ENCODE measurements at regions not wholly inside any gene's neighbourhood (a gene's known extent, or its start where the extent isn't known, plus 50 kb on each side); places are given as distances from the start of the nearest gene placed in this dataset.

- CTCF ChIA-PET: no interaction called here
- Mint-ChIP-seq H3K36me3 (ENCODE audit: low read depth) (no peaks in the 10 kb centered on the region), H3K27me3 (ENCODE audit: low read depth) (peaks cover 3% of the 10 kb centered on the region), H3K27ac (no peak overlapping the region), H3K4me1 (ENCODE audit: low read depth) (no peaks in the 10 kb centered on the region), H3K4me3 (no peak overlapping the region), H3K9me3 (peaks cover 3% of the 10 kb centered on the region)
- DNase-seq: no peak
- intact Hi-C loops (cut with micrococcal nuclease): no loop called here
Observed at GRCh38 chr20:11852189-11852588, 65.5 kb upstream of the BTBD3 start.

- no peak for DNase-seq
- H3K27me3 Mint-ChIP-seq (ENCODE audit: low read depth): peaks cover 3% of the 10 kb centered on the region
- H3K4me3 Mint-ChIP-seq: no peak overlapping the region
- H3K4me1 Mint-ChIP-seq (ENCODE audit: low read depth): no peaks in the 10 kb centered on the region
- H3K27ac Mint-ChIP-seq: no peak overlapping the region
- H3K36me3 Mint-ChIP-seq (ENCODE audit: low read depth): no peaks in the 10 kb centered on the region
- intact Hi-C loops (cut with micrococcal nuclease): no loop called here
- peaks cover 3% of the 10 kb centered on the region for H3K9me3 Mint-ChIP-seq
- CTCF ChIA-PET: no interaction called here
Observed at GRCh38 chr20:11852811-11853210, 64.9 kb upstream of the BTBD3 start.

- no peak overlapping the region for H3K4me3 Mint-ChIP-seq
- H3K27ac Mint-ChIP-seq: no peak overlapping the region
- no peaks in the 10 kb centered on the region for H3K36me3 Mint-ChIP-seq (ENCODE audit: low read depth)
- no peak for DNase-seq
- H3K9me3 Mint-ChIP-seq: peaks cover 3% of the 10 kb centered on the region
- H3K27me3 Mint-ChIP-seq (ENCODE audit: low read depth): peaks cover 3% of the 10 kb centered on the region
- intact Hi-C loops (cut with micrococcal nuclease): no loop called here
- CTCF ChIA-PET: no interaction called here
- H3K4me1 Mint-ChIP-seq (ENCODE audit: low read depth): no peaks in the 10 kb centered on the region
Observed at GRCh38 chr20:11853359-11853758, 64.3 kb upstream of the BTBD3 start.

GRCh38 chr20:11861479-11861878 is 56.2 kb upstream of the BTBD3 start:
- CTCF ChIA-PET: no interaction called here
- no peak for DNase-seq
- no peaks in the 10 kb centered on the region for H3K4me1 Mint-ChIP-seq (ENCODE audit: low read depth)

GRCh38 chr20:11867291-11867919 is 50.3 kb upstream of the BTBD3 start:
- Mint-ChIP-seq H3K27ac (no peak overlapping the region), H3K36me3 (ENCODE audit: low read depth) (no peaks in the 10 kb centered on the region), H3K4me1 (ENCODE audit: low read depth) (no peaks in the 10 kb centered on the region), H3K9me3 (peaks cover 1% of the 10 kb centered on the region), H3K4me3 (no peak overlapping the region), H3K27me3 (ENCODE audit: low read depth) (peaks cover 2% of the 10 kb centered on the region)
- DNase-seq: no peak
- CTCF ChIA-PET: no interaction called here
- intact Hi-C loops (cut with micrococcal nuclease): no loop called here

More at GRCh38 chr20:11861479-11861878, 56.2 kb upstream of the BTBD3 start:
- intact Hi-C loops (cut with micrococcal nuclease): no loop called here
- H3K4me3 Mint-ChIP-seq: no peak overlapping the region
- no peaks in the 10 kb centered on the region for H3K36me3 Mint-ChIP-seq (ENCODE audit: low read depth)
- H3K27ac Mint-ChIP-seq: no peak overlapping the region
- H3K27me3 Mint-ChIP-seq (ENCODE audit: low read depth): peaks cover 2% of the 10 kb centered on the region
- H3K9me3 Mint-ChIP-seq: peaks cover 1% of the 10 kb centered on the region

All from activated naive CD4-positive, alpha-beta T cell treated with anti-CD3 and anti-CD28 coated beads for 36 hours (primary cell).